Sciatic nerve (tissue), 2 donors: ENCODE measurements at regions not wholly inside any gene's neighbourhood (a gene's known extent, or its start where the extent isn't known, plus 50 kb on each side); places are given as distances from the start of the nearest gene placed in this dataset.
"Not testable (repeated sequence)": the region's sequence is repeated elsewhere in the genome, so short reads cannot be mapped to it uniquely, and the experiment has no call there.

ENCODE experiments used
- ATAC-seq: fragments of 200-7000 bp; cut with Tn5 transposase; one replicate; pipeline ENCODE4 v1.9.1; 2020; ENCODE audit warnings: mild to moderate bottlenecking, moderate library complexity
- DNase-seq: peaks from one replicate; pipeline ENCODE4 v3.0.0-alpha.2; 2020; ENCODE audit warnings: low spot score
- intact Hi-C: fragments of 100-400 bp; cut with DNase I; formaldehyde crosslinking; loops from one replicate; pipeline ENCODE4 v1.14.2; 2022
- donor health status: DM: no; HTN: no; CAD: no.
- donor health status: DM: no; HTN: no; CAD: no.

DNA sequence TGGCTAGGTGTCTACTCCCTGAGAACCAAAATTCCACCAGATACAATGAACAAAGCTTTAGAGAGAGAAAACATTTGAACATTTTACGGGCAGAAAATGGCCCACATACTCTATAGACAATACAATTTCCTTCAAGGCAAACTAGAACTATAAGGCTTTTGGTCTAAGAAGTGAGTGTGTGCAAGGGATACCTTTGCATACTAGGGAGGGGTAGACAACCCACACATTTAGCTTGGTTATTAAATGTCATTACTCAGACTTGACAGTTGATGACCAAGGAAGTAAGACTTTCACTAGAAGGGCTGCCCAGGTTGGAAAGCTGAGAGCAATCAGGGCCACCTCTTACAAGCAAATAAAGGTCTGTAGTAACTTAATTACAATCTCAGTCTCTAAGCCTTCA lies 64.0 kb upstream of the PLEKHM1 start:
- ATAC-seq, intact Hi-C loops, DNase-seq: not testable (repeated sequence)

DNA sequence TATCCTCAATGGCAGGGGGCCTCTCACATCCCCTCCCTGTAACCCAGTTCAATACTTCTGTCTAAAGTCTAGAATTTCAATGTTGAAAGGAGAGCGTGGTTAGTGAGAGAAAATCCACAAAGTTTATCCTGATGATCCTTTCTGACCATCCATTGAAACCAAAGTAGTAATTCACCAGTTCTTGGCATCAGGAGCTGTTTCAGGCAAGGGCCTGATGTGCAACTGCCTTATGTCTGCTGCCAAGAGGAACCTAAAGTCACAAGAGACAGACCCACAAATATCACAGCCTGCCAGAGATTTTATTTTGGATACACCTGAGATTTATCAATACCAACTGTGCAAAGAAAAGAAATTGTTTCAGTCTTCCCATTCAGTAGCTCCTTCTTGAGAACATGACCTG lies 68.3 kb upstream of the PLEKHM1 start:
- ATAC-seq, DNase-seq, intact Hi-C loops: not testable (repeated sequence)

DNA sequence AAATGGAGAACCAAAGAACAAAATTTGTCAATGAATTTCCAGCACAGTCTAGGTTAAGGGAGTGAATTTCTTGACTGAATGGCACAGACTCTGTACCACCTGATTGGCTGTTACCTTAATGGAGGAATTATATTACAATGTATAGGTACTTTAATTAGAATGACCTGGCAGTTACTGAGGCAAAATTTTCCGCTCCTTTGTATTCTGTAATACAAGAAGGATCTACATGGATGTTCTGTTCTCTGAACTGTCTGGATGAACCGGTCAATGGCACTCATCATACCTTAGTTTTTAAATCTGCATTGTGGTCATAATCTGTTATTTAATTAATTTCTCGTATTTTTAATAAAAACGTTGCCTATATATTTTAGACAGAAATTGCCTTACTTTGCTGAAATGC lies 72.3 kb upstream of the PLEKHM1 start:
- DNase-seq, intact Hi-C loops, ATAC-seq: not testable (repeated sequence)

DNA sequence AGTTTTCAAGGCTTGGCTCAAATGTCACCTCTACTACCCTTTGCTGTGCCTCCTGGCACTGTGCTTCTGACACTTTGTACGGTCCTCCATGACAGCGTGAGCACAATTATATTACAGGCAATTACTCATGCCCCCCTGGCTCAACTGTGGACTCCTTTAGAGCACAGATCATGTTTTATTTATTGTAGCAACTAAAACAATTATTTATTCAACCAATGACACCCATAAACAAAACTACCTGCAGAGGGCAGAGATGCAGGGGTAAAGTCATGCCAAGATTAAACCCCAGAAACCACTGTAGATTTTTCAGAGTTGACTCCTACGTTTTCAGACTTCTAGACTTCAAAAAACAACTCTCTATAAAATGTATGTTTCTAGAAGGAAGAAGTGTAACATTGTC lies 72.8 kb upstream of the PLEKHM1 start:
- intact Hi-C loops, DNase-seq, ATAC-seq: not testable (repeated sequence)

DNA sequence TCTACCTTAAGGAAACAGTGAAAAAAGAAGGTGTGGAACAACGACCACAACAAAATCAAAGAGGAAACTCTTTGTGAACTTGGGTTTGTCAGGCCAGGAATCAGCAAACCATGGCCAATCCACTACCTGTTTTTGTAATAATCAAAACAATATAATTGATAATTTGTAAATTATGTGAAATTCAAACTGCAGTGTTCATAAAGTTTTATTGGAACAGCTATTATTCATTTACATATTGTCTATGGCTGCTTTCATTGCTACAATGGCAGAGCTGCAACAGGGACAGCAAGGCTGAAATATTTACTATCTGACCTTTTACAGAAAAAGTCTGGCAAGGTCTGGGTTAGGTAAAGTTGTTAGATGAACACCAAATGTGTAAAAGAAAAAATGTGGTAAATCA lies 77.8 kb upstream of the PLEKHM1 start:
- intact Hi-C loops, ATAC-seq, DNase-seq: not testable (repeated sequence)

DNA sequence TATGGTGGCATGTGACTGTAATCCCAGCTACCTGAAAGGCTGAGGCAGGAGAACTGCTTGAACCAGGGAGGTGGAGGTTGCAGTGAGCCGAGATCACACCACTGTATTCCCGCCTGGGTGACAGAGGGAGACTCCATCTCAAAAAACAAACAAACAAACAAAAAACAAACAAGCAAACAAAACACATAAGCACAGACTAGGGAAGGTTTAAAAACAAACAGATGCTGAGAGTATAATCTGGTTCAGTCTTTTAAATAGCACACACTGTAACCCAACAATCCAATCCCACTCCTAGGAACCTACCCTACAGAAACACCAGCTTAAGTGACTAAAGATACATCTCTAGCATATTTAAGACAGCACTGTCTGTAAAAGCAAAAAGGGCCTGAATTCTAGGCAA lies 82.8 kb upstream of the PLEKHM1 start:
- ATAC-seq, DNase-seq, intact Hi-C loops: not testable (repeated sequence)

DNA sequence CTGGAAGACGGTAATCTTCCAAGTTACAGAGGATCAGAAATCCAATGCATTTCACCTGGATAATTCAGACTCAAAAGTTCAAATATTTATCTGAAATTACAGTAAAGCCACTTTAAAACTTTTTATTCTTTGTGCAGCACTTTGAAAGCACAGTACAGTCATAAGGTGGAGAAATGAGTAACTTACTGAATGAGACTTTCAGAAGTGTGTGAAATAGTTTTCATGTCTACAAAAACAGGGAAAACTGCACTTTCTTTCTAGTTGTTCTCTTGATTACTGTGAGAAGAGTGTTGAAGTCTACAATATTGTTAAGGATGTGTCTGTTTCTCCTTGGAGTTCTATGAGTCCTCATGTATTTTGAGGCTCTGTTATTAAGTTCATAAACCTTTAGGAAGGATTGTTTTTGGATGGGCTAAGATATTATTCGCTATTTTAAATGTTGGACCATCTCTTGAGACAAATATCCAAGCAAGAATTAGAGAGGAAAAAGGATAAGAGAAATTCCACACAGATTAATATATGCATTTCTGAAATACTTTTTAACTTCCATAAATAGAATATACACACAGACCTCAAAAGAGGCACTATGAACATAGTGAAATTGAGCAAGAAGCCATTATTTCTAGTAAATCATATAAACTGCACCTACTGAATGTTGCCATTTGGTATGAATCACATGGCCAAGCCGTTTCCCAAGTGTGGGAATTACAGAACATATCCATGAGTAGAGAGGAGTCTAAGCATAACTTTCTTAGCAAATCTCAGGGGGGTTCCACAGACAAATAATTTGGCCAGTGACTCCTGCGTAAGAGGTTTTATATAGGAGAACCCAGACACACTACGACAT lies 83.6 kb upstream of the PLEKHM1 start:
- ATAC-seq, result no peak
- intact Hi-C loops, result no loop called here
- no peak for DNase-seq

DNA sequence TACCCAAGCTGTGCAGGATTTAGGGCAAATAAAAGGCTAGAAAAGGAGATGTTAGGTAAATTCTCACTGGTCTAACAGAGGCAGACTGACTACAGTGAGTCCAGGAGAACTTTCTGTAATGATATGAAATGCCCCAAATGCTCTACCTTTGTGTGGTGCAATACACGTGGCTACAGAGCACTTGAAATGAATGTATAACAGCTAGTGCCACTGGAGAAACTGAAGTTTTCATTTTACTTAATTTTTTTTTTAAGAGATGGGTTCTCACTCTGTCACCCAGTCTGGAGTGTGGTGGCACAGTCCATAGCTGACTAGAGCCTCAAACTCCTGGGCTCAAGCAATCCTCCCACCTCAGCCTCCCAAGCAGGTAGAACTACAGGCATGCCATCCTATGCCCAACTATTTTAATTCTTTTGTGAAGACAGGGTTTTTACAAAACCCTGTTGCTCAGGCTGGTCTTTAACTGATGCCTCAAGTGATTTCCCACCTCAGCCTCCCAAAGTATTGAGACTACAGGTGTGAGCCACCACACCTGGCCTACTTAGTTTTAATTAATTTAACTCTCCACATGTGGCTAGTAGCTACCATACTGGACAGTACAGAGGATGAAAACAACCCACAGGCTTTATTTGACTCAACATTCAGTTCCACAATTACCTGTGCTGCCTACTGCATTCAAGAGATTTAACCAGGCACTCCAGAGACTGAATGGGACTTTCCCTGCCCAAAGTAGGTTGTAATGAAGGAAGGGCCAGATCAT lies 84.8 kb upstream of the PLEKHM1 start:
- intact Hi-C loops, result no loop called here
- ATAC-seq, result no peak
- DNase-seq, result no peak

DNA sequence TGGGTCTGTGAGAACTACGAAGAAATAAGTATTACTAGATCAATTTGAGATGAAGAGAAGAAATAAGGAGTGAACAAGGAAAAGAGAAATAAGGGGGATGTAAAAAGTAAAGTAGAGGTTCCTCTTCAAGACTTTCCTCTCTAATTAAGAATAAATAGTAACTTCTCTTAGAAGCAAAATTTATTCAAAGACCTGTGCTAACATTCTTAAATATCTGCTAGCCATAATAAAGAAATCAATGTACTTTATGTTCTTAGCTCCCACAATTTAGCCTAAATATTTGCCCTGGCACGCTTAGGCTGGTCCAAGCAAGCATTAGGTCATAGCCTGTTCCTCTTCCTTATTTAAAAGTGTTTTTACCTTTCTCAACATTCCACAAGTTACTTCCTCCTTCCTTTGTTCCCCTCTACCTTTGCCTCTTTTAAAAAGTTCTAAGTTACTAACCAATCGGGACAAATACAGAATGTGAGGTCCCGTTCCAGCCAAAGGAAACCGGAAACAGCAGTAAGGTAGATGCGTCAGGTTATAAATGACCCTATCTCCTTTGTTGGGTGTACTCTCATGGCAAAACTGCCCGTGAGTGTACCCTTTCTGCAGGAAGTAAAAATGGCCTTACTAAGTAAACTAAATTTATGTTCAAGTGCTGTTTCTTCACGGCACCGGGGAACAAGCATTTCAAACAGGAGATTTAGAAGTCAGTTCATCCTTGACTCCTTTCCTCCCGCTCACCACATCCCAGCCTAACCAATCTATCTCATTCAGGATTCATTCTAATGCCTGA lies 86.2 kb upstream of the PLEKHM1 start:
- intact Hi-C loops, ATAC-seq, DNase-seq: not testable (repeated sequence)

DNA sequence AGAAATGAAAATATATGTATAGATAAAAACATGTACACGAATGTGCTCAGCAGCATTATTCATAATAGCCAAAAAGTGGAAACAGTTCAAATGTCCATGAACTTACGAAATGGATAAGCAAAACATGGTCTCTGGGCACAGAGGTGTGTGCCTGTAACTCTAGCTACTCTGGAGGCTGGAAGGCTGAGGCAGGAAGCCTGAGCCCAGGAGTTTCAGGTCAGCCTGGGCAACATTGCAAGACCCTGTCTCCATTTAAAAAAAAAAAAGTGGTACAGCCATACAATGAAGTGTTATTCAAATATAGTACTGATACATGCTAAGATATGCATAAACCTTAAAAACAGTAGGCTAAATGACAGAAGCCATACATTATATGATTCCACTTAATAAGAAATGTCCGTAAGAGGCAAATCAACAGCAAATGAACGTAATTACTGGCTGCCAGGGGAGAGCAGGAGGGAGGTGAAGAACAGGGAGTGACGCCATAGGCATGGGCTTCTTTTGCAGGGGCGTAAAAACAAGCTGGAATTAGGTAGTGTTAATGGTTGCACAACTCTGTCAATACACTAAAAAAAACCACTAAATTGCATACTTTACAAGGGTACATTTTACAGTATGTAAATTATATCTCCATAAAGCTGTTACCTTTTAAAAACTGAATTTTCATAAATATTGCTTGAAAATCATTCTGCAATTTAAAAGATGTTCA lies 87.2 kb upstream of the PLEKHM1 start:
- DNase-seq, result no peak
- intact Hi-C loops, result no loop called here

DNA sequence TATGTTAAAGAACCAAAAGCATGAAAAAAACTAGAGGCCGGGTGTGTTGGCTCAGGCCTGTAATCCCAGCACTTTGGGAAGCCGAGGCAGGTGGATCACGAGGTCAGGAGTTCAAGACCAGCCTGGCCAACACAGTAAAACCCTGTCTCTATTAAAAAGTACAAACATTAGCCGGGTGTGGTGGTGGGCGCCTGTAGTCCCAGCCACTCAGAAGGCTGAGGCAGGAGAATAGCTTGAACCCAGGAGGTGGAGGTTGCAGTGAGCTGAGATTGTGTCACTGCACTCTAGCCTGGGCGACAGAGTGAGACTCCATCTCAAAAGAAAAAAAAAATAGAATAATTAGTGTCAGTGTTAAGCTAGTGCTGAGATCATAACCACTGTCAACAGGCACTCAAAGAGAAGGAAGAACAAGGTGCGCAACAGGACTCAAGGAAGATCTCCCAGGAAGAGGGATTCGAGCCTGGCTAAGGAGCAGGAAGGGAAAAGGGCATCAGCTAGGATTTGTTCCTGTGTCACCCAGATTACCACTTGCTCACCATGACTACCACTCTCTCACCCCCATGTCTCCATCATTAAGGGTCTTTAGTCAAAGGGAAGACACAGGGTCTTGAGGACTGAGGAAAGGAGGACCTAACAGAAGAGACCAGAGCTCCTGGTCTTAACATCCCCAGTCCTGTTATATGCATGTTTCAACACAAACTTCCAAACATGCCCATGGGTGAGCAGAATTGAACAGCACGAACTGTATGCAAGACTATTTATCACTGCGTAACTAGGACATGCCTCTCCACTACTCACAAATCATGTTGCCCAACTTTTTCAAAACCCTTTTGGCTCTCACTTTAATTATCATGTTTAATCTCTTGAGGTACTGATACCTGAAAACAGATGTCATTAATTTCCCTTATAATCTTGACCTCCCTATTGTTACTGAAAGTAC lies 88.3 kb upstream of the PLEKHM1 start:
- intact Hi-C loops, result no loop called here
- DNase-seq (no peak), ATAC-seq (no peak)

More for the DNA sequence above, 87.2 kb upstream of the PLEKHM1 start:
- no peak for ATAC-seq

DNA sequence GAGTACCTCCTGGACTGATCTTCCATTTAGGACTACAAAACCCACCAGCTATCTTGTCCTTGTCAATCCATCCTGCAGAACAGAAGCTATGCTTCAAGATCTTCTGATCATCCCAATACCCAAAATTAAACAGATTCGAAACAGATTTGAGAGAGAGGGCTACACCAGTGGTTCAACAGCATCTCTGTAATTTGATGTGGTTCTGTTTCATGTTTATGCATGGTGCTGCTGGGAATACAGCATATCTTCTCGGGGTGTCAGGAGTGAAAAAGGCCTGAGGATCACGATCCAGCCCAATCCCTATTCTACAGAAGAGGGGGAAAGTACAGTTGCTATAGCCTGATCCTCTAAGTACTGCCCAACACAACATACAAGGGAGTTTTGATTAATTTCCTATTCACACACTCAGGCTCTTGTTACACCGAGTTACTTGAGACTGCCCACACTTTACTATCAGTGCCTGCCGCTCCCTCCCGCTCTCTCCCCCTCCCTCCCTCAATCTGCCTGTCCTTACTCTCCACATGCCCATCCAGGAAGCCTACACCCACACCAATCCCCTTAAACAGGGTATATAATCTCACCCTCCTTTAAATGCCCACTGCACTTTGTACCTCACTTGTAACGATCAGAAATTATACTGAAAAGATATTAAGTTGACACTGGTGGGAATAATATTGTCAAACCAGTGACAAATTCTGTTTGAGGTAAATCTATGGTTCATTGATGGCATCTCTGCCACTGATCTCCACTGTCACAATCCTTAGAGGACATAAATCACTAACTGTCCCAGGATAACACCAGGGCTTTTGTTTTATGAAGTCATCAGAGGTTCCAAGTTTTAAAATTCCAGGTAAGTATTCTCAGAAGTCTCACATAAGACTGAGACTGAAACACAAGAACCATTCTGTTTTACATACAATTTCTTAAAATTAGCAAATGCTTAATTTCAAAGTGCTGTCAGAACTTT lies 89.3 kb upstream of the PLEKHM1 start:
- intact Hi-C loops, result no loop called here
- ATAC-seq, result no peak

DNA sequence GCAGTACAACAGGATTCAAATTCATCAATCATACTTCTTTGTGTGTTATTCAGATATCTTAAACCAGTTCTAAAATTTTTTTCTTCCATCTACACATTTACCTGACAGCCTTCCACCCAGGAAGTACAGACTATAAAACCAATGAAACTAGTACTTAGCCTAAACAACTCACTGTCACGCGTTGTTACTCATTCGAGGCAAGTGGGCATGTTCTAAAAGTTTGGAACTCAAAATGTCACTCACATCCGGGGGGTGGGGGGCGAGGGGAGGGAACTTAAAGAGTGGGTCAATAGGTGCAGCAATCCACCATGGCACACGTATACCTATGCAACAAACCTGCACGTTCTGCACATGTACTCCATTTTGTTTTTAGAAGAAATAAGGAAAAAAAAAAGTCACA lies 90.4 kb upstream of the PLEKHM1 start:
- DNase-seq, result no peak
- intact Hi-C loops, result no loop called here
- ATAC-seq, result no peak

More for the DNA sequence above, 89.3 kb upstream of the PLEKHM1 start:
- no peak for DNase-seq

DNA sequence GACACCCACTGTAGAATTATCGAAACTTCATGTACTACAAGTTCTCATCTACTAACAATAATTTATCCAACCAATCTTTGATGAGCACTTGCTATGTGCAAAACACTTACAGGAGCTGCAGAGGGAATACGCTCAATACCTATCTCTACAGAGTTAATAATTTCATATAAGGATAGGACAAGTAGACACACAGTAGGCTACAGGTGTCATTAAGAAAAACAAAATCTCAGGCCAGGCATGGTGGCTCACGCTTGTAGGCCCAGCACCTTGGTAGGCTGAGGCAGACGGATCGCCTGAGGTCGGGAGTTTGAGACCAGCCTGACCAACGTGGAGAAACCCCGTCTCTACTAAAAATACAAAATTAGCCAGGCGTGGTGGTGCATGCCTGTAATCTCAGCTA lies 91.3 kb upstream of the PLEKHM1 start:
- DNase-seq (no peak), ATAC-seq (no peak)
- intact Hi-C loops, result no loop called here

DNA sequence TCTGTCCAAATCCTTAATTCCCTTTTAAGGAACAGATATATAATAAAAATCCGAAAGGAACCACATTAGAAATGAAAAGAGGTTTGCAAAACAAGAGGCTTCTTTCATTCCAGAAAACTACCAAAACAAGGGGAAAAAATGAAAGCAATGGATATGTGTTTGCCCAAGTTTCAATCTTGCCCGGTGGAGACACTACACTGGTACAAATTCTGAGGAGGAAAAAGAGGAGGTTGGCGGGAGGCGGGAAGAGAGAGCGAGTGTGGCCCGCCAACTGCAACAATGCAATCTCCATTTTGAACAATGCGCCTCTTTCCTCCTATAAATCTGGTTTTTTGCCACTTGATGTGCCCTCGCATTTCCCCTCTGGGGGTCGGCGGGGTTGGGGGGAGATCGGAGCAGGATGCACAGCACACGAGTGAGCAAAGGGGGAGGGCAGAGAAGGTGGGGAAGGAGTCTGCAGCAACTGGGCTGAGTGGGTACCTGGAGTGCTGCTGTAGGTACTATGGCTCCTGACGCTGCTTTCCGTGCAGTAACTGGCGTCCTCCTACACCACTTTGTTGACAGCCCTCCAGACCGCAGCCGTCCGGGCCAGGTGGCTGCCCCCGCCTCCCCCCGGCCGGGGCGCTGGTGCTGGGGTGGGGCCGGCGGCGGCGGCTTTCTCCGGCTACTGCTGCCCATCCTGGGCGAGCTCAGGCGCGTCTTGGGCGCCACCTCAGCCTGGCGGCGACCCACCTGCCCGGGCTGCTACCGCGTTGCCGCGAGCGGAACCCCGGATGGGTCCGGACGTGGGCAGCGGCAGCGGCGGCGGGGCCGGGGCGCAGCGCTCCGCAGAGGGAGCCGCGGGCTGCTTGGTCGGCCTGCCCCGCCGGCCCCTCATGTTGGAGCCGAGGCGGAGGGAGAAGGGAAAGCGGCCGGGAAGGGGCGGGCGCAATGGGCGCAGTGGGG lies 93.8 kb upstream of the PLEKHM1 start:
- peak; percentile 64 for ATAC-seq
- intact Hi-C loops, result no loop called here
- peak; percentile 81 for DNase-seq
